Ovary (tissue), 3 donors: ENCODE measurements at regions not wholly inside any gene's neighbourhood (a gene's known extent, or its start where the extent isn't known, plus 50 kb on each side); places are given as distances from the start of the nearest gene placed in this dataset.

Experiments used
- POLR2A ChIP-seq: fragments of 450-650 bp; IDR thresholded peaks from one replicate; pipeline ENCODE4 v1.6.1; 2017; ENCODE audit warnings: antibody characterized with exemption, mild to moderate bottlenecking, moderate library complexity
- TF ChIP-seq, protein P1 (sequence below), 3 donors: fragments of 450-650 bp in 2 of 3; fragments of 200-600 bp in 1 of 3; IDR thresholded peaks; one replicate each; pipeline versions ENCODE4 v1.5.1 to v1.8.0; 2016 to 2022; ENCODE audit warnings: antibody characterized with exemption in 3 of 3, mild to moderate bottlenecking in 1 of 3
- donor health status: DM: no; HTN: no; CAD: no.

- TF ChIP-seq, protein P1, sequence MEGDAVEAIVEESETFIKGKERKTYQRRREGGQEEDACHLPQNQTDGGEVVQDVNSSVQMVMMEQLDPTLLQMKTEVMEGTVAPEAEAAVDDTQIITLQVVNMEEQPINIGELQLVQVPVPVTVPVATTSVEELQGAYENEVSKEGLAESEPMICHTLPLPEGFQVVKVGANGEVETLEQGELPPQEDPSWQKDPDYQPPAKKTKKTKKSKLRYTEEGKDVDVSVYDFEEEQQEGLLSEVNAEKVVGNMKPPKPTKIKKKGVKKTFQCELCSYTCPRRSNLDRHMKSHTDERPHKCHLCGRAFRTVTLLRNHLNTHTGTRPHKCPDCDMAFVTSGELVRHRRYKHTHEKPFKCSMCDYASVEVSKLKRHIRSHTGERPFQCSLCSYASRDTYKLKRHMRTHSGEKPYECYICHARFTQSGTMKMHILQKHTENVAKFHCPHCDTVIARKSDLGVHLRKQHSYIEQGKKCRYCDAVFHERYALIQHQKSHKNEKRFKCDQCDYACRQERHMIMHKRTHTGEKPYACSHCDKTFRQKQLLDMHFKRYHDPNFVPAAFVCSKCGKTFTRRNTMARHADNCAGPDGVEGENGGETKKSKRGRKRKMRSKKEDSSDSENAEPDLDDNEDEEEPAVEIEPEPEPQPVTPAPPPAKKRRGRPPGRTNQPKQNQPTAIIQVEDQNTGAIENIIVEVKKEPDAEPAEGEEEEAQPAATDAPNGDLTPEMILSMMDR (IDR thresholded peaks at IDR 0.05), result no peak
- TF ChIP-seq POLR2A, result no peak
Observed at GRCh38 chr2:35378791-35379190, 976.8 kb upstream of the CRIM1 start.
